GM11168 (cell line): ENCODE measurements at regions not wholly inside any gene's neighbourhood (a gene's known extent, or its start where the extent isn't known, plus 50 kb on each side); places are given as distances from the start of the nearest gene placed in this dataset.
"Not testable (repeated sequence)": the region's sequence is repeated elsewhere in the genome, so short reads cannot be mapped to it uniquely, and the experiment has no call there.

Experiments used
- in situ Hi-C: fragments of 300-500 bp; cut with MboI; formaldehyde crosslinking; loops from one replicate; pipeline ENCODE4 v1.12.0; 2022; ENCODE audit warnings: low sequenced_read_pairs; ENCODE audit not compliant: unreplicated experiment

- in situ Hi-C loops, result no loop called here
Observed at GRCh38 chr9:126055381-126055985, 271.1 kb upstream of the MVB12B start.

- in situ Hi-C loops, result no loop called here
Observed at GRCh38 chr9:126056312-126057021, 270.2 kb upstream of the MVB12B start.

GRCh38 chr9:126057121-126057825 lies 269.4 kb upstream of the MVB12B start:
- in situ Hi-C loops, result no loop called here

GRCh38 chr9:126058011-126058531 lies 268.6 kb upstream of the MVB12B start:
- in situ Hi-C loops, result no loop called here

- in situ Hi-C loops, result no loop called here
Observed at GRCh38 chr9:126058591-126058990, 268.0 kb upstream of the MVB12B start.

GRCh38 chr9:126061575-126061974 lies 265.1 kb upstream of the MVB12B start:
- in situ Hi-C loops, result no loop called here

- in situ Hi-C loops, result no loop called here
Observed at GRCh38 chr9:126062158-126062886, 264.3 kb upstream of the MVB12B start.

GRCh38 chr9:126063326-126063725 lies 263.3 kb upstream of the MVB12B start:
- in situ Hi-C loops, result no loop called here

- in situ Hi-C loops, result no loop called here
Observed at GRCh38 chr9:126066131-126066530, 260.5 kb upstream of the MVB12B start.

- in situ Hi-C loops, result no loop called here
Observed at GRCh38 chr9:126067031-126067734, 259.4 kb upstream of the MVB12B start.

- in situ Hi-C loops, result no loop called here
Observed at GRCh38 chr9:126068534-126069230, 257.9 kb upstream of the MVB12B start.

- in situ Hi-C loops, result no loop called here
Observed at GRCh38 chr9:126069400-126069955, 257.2 kb upstream of the MVB12B start.

GRCh38 chr9:126070058-126070655 lies 256.5 kb upstream of the MVB12B start:
- in situ Hi-C loops, result no loop called here

- in situ Hi-C loops, result no loop called here
Observed at GRCh38 chr9:126071076-126071750, 255.4 kb upstream of the MVB12B start.

GRCh38 chr9:126077656-126078055 lies 249.0 kb upstream of the MVB12B start:
- in situ Hi-C loops, result not testable (repeated sequence)

GRCh38 chr9:126080641-126081040 lies 246.0 kb upstream of the MVB12B start:
- in situ Hi-C loops, result no loop called here

GRCh38 chr9:126081746-126082145 lies 244.9 kb upstream of the MVB12B start:
- in situ Hi-C loops, result no loop called here

GRCh38 chr9:126084008-126084407 lies 242.6 kb upstream of the MVB12B start:
- in situ Hi-C loops, result no loop called here
